ENCODE measurements at regions not wholly inside any gene's neighbourhood (a gene's known extent, or its start where the extent isn't known, plus 50 kb on each side); places are given as distances from the start of the nearest gene placed in this dataset.

DNA sequence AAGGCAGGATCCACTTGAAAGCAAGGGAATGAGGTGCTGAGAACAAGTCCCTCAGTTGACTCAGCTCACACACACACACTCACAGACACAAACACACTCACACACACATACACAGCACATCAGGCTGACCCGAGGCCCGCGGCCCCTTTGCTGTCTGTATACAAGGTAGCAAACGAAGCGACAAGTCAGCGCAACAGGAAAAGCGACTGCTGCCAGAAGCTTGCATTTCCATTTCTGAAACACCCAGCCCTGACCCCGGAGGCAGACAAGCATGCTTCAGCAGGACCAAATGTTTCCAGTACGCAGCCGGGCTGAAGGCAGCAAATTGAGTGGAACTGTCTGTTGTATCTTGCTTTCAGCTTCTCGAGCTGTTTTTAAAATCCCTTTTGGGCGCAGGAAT lies 501.6 kb downstream of the NPHP4 start:
- TF ChIP-seq TAF1 (IDR thresholded peaks at IDR 0.05; ENCODE audit: low read depth): no peak
- TF ChIP-seq EGR1 (IDR thresholded peaks at IDR 0.05): no peak
- TF ChIP-seq RAD21 (IDR thresholded peaks at IDR 0.05; ENCODE audit: low read depth): no peak
- TF ChIP-seq REST (IDR thresholded peaks at IDR 0.05; ENCODE audit: low read depth): no peak
- no peak for TF ChIP-seq EP300 (IDR thresholded peaks at IDR 0.05; ENCODE audit: borderline replicate concordance)
- no peak for TF ChIP-seq ZBTB7A (IDR thresholded peaks at IDR 0.05; ENCODE audit: low read depth)
- TF ChIP-seq USF1 (IDR thresholded peaks at IDR 0.05): no peak

DNA sequence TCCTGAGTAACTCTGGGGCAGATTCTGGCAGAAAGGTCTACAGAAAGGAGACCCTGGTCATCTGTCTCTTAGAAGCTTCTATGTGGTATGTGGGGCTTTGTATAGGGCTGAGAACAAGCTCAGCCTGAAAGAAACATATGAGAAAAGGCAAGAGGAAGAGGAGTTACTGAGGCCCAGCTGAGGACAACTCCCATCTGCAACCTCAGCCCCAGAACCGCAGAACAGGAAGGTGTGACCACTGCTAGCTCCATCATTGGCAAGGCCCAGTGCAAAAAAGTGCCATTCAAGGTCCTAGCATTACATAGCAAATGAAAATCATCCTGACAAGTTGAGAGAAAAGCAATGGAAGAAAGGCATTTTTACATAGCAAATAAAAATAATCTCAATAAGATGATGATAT lies 503.8 kb downstream of the NPHP4 start:
- no peak for TF ChIP-seq RAD21 (IDR thresholded peaks at IDR 0.05; ENCODE audit: low read depth)
- no peak for TF ChIP-seq FOXM1 (IDR thresholded peaks at IDR 0.05; ENCODE audit: borderline replicate concordance, low read depth)
- no peak for TF ChIP-seq TEAD4 (IDR thresholded peaks at IDR 0.05)
- TF ChIP-seq TAF1 (IDR thresholded peaks at IDR 0.05; ENCODE audit: low read depth): no peak
- no peak for TF ChIP-seq YY1 (IDR thresholded peaks at IDR 0.05; ENCODE audit: low read depth)
- TF ChIP-seq USF1 (IDR thresholded peaks at IDR 0.05): no peak
- TF ChIP-seq EGR1 (IDR thresholded peaks at IDR 0.05): no peak
- TF ChIP-seq, protein P1, sequence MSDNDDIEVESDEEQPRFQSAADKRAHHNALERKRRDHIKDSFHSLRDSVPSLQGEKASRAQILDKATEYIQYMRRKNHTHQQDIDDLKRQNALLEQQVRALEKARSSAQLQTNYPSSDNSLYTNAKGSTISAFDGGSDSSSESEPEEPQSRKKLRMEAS (IDR thresholded peaks at IDR 0.05): no peak
- no peak for TF ChIP-seq ZBTB7A (IDR thresholded peaks at IDR 0.05; ENCODE audit: low read depth)
- TF ChIP-seq TCF12 (IDR thresholded peaks at IDR 0.05; ENCODE audit: low read depth): no peak
- TF ChIP-seq REST (IDR thresholded peaks at IDR 0.05; ENCODE audit: low read depth): no peak
- no peak for TF ChIP-seq CEBPB (IDR thresholded peaks at IDR 0.05)
- no peak for TF ChIP-seq EP300 (IDR thresholded peaks at IDR 0.05; ENCODE audit: borderline replicate concordance)
- no peak for TF ChIP-seq NFIC (IDR thresholded peaks at IDR 0.05)
- no peak for TF ChIP-seq CREB1 (IDR thresholded peaks at IDR 0.05; ENCODE audit: low read depth)

- TF ChIP-seq NFIC (IDR thresholded peaks at IDR 0.05): 0 out of 2 replicates have a peak, but pooled peaks have one; percentile 18
- TF ChIP-seq EP300 (IDR thresholded peaks at IDR 0.05; ENCODE audit: borderline replicate concordance): 0 out of 2 replicates have a peak, but pooled peaks have one; percentile 48
- no peak for TF ChIP-seq TAF1 (IDR thresholded peaks at IDR 0.05; ENCODE audit: low read depth)
- peak; percentile 83; the same call in 1 of the 2 replicates for TF ChIP-seq TCF12 (IDR thresholded peaks at IDR 0.05; ENCODE audit: low read depth)
- TF ChIP-seq, protein P1 (IDR thresholded peaks at IDR 0.05): 0 out of 2 replicates have a peak, but pooled peaks have one; percentile 22
These were observed 506.1 kb downstream of the NPHP4 start for GRCh38 chr1:5485968-5486696.

GRCh38 chr1:5485436-5485835 lies 506.8 kb downstream of the NPHP4 start:
- TF ChIP-seq TEAD4 (IDR thresholded peaks at IDR 0.05): no peak
- no peak for TF ChIP-seq TAF1 (IDR thresholded peaks at IDR 0.05; ENCODE audit: low read depth)
- no peak for TF ChIP-seq RAD21 (IDR thresholded peaks at IDR 0.05; ENCODE audit: low read depth)
- no peak for TF ChIP-seq EGR1 (IDR thresholded peaks at IDR 0.05)
- TF ChIP-seq CEBPB (IDR thresholded peaks at IDR 0.05): no peak
- TF ChIP-seq TCF12 (IDR thresholded peaks at IDR 0.05; ENCODE audit: low read depth): no peak

DNA sequence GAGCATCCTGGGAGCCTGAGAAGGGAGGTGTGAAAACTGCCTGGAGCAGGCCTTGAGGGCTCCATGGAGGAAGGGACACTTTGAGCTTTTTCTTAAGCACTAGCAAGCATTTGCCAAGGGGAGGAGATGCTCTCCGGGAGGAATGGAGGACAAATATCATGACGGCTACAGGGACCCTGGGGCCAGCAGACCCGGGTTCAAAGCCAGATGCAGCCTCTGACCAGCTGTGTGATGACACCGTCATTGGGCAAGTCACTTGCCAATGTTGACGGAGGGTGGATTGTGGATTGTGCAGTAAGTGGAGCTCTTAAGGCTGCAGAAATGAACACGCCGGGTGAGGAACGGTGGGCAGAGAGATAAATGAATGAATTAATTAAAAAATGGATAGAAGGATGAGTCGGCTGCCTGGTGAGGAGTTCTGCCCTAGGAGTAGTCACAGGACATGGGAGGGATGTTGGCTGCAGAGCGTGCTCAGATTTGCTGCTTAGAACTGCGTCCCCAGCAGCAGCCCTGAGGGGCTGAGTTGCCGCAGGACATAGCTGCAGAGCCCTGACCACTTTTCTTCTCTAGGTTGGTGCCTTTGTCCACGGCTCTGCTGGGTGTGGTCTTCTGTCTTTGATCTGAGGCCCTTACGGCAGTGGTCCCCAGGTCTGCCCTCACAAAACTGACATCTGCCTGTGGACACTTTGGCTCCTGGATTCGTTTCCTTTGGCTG lies 507.6 kb downstream of the NPHP4 start:
- no peak for TF ChIP-seq RAD21 (IDR thresholded peaks at IDR 0.05; ENCODE audit: low read depth)
- TF ChIP-seq, protein P1 (IDR thresholded peaks at IDR 0.05): no peak
- no peak for TF ChIP-seq REST (IDR thresholded peaks at IDR 0.05; ENCODE audit: low read depth)
- TF ChIP-seq EP300 (IDR thresholded peaks at IDR 0.05; ENCODE audit: borderline replicate concordance): no peak
- no peak for TF ChIP-seq CEBPB (IDR thresholded peaks at IDR 0.05)

All from Ishikawa (cell line).